M059J (cell line): ENCODE measurements at regions not wholly inside any gene's neighbourhood (a gene's known extent, or its start where the extent isn't known, plus 50 kb on each side); places are given as distances from the start of the nearest gene placed in this dataset.

Experiments used
- DNase-seq: peaks from one replicate; pipeline ENCODE4 v3.0.0-alpha.2; 2012; ENCODE audit warnings: low read depth

GRCh38 chr3:144073698-144074097 lies 102.1 kb downstream of the DIPK2A start:
- peak; percentile 5 for DNase-seq

DNA sequence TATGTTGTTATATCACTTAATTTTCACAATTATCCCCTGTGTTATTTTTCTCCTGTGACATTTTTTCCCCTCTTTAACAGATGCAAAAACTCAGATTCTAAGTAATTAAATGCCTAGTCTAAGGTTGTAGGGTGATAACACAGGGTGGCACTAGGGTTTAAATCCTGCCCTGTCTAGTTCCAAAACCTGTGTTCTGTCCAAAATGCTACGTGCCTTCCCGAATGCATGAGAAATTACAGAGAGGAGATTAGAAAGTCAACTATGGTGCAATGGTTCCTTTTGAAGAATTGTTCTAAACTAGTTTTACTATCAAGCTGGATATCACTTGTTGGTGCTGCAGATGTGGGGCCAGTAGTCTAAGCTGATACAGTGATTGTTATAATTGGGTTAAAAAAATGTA lies 108.0 kb downstream of the DIPK2A start:
- DNase-seq = no peak

DNA sequence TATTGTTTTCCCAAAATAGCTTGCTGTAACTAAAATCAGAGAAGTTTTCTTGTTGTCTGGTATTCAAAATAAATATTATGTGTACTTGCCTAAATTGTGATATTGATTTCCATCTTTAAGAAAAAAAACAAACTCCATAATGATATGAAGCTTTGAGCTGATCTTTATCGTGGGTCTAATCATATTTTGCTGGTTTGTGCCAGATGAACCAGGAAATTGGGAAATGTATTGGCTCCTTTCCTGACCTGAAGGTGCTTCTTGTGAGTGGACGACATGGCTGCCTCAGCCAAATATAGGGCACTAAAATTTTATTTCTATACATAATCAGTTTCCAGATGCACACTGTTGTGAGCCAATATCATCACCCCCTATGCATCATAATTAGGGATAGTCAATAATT lies 113.3 kb downstream of the DIPK2A start:
- no peak for DNase-seq

GRCh38 chr3:144085964-144086363 lies 114.3 kb downstream of the DIPK2A start:
- DNase-seq = peak; percentile 22

- DNase-seq = no peak
These were observed 124.4 kb downstream of the DIPK2A start for GRCh38 chr3:144096016-144096415.

- DNase-seq = no peak
These were observed 125.5 kb downstream of the DIPK2A start for GRCh38 chr3:144097163-144097562.

- no peak for DNase-seq
These were observed 127.1 kb downstream of the DIPK2A start for GRCh38 chr3:144098691-144099090.

DNA sequence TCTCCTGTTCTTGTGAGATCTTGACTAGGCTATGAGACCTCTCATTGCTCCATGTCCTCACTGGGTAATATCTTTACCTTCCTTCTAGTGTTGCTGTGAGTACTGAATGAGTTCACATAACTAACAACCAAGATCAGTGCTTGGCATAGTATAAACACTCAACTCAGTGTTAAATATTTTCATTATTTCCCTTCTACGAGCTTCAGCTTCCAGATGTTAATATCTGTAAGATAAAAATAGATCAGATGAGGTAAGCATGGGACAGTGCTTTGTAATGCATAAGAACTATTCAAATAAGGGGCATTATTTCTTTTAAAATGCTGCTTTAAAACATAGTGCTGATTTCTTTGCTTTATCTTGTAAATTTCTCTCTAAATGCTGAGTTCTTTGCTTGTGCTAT lies 130.8 kb downstream of the DIPK2A start:
- DNase-seq = no peak

DNA sequence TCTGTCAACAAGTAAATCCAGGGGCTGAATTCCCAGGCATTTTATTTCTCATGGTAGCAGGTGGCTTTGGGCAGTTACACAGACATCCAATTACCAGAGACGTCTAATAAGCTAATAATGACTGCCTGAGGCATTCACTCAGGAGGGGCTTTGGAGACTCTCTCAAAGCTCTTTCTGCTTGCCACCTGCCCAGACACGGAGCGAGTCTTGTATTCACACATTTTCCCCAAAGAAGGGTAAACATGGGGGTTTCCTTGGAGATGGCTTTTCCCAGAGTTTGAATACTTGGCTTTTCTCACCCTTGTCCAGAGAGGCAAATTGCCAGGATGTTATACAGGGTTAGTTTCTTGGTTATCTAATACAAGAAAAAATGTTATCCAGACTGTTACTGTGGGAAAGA lies 132.6 kb downstream of the DIPK2A start:
- DNase-seq = no peak

DNA sequence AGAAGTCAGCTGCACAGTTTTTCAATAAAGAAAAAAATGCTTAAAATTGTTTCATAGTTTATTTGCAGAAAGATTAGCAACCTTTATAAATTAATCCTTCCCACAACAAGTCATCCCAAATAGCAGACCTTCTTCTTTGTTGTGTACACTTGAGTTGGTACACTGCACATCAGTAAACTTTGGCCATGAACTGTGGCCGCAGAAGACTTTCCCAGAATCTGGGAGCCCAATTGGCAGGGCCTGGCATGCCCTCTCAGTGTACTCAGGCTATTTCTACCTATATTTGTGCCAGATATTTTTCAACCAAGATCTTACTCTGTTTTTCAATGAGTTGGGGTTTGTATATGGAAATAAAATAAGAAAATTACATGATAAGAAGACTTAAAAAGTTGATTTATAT lies 133.1 kb downstream of the DIPK2A start:
- DNase-seq = no peak

DNA sequence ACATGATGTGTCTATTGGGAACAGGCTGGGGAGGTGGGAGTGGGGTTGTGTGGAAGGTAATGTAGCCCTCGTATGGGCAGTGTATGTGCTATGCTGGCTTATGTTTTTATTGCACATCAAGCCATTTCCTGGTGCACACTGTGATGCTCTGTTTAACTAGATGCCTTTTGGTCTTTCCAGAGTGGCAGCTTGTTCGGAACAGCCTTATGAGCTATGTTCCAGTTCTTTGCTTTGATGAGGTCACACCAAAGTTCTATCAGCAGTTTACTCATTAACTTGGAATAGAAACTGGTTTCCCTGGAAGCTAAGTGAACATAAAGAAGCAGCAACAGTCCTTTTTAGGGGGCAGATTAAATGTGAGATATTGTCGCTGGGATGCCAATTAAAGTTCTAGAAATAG lies 133.9 kb downstream of the DIPK2A start:
- peak; percentile 7 for DNase-seq

DNA sequence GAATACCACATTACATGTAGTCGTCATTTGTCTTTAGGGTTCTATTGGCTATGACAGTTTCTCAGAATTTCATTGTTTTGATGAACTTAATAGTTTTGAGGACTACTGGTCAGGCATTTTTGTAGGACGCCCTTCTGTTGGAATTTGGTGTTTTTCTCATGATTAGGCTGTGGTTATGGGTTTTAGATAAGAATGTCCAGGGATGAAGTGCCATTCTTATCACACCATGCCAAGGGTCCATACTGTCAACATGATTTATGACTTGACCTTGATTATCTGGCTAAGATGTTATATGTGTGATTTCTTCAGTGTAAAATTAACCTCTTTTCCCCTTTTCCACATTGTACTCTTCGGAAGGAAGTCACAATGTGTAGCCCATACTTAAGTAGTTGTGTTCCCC lies 135.3 kb downstream of the DIPK2A start:
- no peak for DNase-seq

DNA sequence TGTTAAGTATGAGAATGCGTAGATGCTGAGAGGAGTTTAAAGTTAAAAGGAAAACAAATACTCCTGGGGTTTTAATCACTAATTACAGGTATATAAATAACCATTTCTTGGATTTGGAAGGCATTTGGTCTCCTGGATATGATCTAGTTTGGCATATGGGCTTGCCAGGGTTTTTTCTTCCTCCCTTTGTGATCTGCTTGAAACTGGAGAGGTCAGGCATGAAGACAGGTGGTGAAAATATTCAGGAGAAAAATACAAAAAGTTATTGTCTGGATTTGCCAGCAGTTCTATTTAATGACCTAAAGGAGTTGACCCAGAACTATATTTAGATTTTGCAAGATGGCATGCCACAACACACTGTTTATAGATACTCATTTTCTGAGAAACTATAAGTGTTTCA lies 136.3 kb downstream of the DIPK2A start:
- no peak for DNase-seq

DNA sequence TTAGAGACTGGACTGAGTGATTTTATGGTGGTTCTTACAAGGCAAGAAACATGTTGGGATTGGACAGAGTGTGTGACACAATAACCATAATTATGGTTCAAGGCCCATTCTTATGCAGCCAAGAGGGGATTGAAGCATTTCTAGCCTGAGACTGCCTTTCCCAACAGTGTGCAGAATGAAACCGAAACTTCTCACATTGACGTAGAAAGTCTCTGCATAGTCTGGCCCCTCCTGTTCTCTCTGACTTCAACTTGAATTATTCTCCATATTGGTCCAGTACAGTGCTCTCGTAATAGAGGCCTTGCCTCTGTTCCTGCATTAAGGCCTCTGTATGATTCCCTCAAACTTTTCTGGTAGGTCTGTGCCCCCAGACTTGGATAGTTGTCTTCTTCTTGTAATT lies 138.3 kb downstream of the DIPK2A start:
- DNase-seq = peak; percentile 44

- no peak for DNase-seq
These were observed 140.4 kb downstream of the DIPK2A start for GRCh38 chr3:144112036-144112435.

DNA sequence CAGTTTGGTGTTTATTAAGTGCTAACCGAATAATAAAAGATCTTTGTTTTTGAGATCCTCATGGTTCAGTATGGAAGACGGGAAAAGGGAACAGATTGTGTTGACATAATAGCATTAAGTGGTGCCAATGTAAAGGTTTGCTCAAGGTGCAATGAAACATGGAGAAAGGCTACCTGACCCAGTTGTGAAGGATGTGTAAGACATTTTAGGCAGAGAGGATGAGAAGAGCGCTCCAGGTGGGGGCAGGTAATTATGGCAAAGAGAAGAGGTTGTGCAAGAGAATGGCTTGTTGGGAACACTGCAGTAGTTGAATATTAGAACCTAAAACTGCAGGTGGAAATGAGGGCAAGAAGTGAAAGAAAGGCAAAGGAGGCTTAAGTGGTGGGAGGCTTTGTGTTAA lies 140.8 kb downstream of the DIPK2A start:
- DNase-seq = no peak

DNA sequence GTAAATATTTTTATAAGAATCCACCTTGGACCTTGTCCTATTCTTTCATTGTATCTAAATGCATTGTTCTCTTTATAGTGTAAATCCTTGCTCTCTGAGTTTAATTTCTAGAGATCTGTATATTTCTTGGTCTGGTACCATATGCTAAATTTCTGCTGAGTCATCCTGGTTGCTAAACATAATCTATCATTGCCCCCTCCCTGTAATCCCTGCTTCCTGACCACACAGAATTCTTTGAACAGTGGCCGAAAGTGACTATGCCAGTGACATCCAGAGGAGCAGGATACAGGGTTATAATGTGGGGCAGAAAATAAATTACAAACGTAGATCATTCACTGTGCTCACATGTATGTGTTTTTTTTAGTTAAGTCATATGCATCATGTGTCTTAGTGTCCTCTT lies 143.1 kb downstream of the DIPK2A start:
- peak; percentile 6 for DNase-seq

DNA sequence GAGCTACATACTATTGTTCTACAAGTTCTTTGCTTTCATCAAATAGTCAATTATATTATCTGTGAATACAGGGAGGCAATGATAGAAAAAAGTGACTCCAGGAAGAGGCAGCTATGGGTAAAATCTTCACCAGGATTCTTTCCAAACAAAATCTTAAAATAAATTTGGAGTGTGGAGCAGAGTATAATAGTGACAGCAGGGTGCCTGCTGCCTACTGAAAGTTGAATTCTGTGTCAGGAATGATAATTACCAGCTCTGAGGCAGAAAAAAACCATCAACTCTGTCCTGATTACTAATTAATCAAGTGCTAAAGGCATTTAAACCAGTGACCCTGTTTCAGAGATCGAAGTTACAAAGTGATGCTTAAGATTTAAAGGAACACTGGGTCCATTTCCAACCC lies 148.0 kb downstream of the DIPK2A start:
- DNase-seq = no peak

GRCh38 chr3:144121661-144122060 lies 150.0 kb downstream of the DIPK2A start:
- DNase-seq = no peak

GRCh38 chr3:144127014-144127413 lies 155.4 kb downstream of the DIPK2A start:
- DNase-seq = no peak

DNA sequence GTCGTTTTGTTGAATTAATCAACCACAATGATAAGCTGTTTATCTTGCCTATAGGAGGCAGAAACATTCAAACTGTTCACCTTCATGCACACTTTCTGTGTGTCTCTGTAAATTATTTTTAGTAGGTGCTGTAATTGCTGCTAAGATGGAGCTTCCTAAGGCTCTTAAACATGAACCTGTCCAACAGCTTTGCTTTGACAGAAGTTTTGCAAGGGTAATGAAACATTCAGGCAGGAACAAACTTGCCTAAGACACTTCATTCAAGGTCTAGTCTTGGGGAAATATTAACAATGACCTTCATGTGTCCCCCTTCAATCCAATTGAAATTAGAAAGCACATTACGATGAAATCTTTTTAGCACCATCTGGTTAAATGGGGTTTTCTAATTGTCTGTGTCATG lies 156.1 kb downstream of the DIPK2A start:
- no peak for DNase-seq

DNA sequence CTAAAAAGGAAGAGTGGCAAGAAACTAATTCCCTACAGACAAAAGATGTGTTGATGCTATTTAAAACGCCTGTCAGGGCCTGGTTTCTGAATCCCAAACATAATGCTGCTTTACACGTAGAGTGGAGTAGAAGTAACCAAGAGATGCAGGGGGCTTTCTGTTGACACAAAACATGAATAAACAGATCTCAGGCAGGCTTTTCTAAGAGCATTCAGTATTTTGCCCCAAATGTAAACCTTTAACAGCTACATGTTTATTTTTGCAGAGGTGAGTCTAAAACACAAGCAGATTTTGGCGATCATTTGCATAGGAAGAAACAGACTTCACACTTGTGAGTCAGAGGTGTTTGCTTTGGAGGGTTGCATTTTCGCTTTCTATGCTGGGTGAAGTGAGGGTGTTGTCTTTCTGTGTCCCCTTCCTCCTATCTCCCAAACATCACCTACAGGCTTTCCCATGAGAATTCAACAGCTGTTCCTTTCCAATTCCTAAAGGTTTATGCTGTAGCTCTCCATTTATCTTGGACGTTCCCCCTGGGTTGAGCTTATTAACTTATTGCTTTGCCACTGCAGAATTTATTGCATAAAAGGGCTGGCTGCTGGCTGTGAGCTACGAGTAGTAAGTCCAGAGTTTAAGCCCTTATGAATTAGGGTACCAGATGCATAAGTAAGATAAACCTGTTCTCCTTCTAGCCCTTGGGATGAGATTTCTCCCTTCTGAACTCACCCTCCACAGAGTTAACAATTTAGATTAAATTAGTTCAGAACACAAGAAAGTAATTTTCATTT lies 156.7 kb downstream of the DIPK2A start:
- no peak for DNase-seq

DNA sequence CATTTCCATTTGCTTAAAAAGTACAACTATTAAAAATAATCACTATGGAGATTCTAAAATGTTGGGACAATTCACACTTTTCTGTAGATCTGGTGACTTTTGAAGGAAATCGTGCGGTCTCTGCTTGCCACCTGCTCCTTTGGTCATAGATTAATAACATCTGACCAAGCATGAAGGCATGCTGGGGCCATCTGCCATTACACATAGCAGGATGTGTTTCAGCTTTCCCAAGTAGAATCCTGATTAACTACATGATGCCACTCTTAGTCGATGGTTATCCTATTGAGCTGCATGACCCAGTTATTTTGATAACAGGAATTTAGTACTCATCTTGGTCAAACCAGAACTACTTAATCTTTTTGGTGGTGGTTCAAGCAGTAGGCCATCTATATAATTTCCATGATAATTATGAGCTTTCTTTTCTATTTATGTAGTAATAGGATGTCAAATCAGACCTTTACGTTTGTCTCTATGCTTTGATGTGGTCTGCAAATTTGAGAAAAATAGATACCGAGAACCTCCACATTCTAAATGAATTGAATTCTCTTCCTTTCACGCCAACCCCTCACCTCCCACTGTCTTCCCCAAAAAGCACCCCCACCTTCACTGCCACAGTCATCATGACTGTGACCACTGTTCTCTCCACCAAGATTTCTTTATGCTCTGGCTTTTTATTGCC lies 158.1 kb downstream of the DIPK2A start:
- DNase-seq = no peak

- no peak for DNase-seq
These were observed 169.5 kb downstream of the DIPK2A start for GRCh38 chr3:144141074-144141473.
